ENCODE measurements at regions not wholly inside any gene's neighbourhood (a gene's known extent, or its start where the extent isn't known, plus 50 kb on each side); places are given as distances from the start of the nearest gene placed in this dataset.

DNA sequence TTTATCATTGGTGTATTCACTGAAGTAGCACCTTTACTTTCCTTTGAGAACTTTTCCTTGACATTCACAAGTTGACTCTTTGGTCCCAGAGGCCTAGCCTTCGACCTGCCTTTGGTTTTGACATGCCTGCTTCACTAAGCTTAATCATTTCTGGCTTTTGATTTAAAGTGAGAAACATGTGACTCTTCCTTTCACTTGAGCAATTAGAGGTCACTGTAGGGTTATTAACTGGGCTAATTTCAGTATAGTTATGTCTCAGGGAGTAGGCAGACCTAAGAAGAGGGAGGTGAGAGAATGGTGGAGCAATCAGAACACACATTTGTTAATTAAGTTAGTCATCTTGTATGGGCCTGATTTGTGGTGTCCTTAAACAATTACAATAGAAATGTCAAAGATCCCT lies 1040.7 kb upstream of the SLC39A10 start:
- Histone ChIP-seq H3K9me3 (ENCODE audit: insufficient read depth, low read depth, low read length) (no peaks in the 10 kb centered on the region), H3K27me3 (ENCODE audit: insufficient read depth, low read length, poor library complexity, severe bottlenecking) (no peaks in the 10 kb centered on the region), H4K20me1 (ENCODE audit: insufficient read depth, low read length, poor library complexity, severe bottlenecking) (no peaks in the 10 kb centered on the region), H3K4me1 (ENCODE audit: insufficient read depth, low read length, poor library complexity, severe bottlenecking) (no peaks in the 10 kb centered on the region), H3K79me2 (ENCODE audit: insufficient read depth, low read length) (no peaks in the 10 kb centered on the region), H2AFZ (ENCODE audit: low read length) (no peak overlapping the region), H3K4me3 (ENCODE audit: low read length, poor library complexity, severe bottlenecking) (no peak overlapping the region), H3K4me2 (ENCODE audit: low read depth, low read length, poor library complexity, severe bottlenecking) (no peak overlapping the region), H3K9me2 (replicated peaks; ENCODE audit: low read depth, low read length) (no peaks in the 10 kb centered on the region), H3K36me3 (ENCODE audit: insufficient read depth, low read length) (no peaks in the 10 kb centered on the region), H3F3A (ENCODE audit: low read depth) (no peaks in the 10 kb centered on the region), H3K9ac (ENCODE audit: low read depth, low read length, poor library complexity, severe bottlenecking) (no peak overlapping the region)
- TF ChIP-seq EZH2phosphoT487 (IDR thresholded peaks at IDR 0.05; ENCODE audit: borderline replicate concordance), result no peak
- TF ChIP-seq, protein P1, sequence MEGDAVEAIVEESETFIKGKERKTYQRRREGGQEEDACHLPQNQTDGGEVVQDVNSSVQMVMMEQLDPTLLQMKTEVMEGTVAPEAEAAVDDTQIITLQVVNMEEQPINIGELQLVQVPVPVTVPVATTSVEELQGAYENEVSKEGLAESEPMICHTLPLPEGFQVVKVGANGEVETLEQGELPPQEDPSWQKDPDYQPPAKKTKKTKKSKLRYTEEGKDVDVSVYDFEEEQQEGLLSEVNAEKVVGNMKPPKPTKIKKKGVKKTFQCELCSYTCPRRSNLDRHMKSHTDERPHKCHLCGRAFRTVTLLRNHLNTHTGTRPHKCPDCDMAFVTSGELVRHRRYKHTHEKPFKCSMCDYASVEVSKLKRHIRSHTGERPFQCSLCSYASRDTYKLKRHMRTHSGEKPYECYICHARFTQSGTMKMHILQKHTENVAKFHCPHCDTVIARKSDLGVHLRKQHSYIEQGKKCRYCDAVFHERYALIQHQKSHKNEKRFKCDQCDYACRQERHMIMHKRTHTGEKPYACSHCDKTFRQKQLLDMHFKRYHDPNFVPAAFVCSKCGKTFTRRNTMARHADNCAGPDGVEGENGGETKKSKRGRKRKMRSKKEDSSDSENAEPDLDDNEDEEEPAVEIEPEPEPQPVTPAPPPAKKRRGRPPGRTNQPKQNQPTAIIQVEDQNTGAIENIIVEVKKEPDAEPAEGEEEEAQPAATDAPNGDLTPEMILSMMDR (conservative IDR thresholded peaks at IDR 0.05; ENCODE audit: low read length), result no peak

DNA sequence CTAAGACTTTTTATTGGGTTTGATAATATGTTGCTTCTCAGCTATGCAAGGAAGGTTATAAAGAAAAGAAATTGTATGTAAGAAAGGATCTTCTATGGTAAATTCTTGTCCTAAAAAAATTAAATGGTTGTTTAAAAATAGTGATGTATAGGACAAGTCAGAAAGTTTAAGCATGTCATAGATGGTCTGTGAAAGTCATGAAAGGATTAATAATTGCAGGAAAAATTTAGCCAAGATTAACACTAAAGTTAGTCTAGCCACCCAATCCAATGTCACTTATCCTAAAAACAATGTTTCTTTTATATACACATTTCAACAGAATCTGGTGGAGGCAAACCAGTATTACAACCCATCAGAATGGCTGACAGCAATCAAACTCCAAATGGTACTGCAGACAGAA lies 1046.7 kb upstream of the SLC39A10 start:
- Histone ChIP-seq H3K9ac (ENCODE audit: low read depth, low read length, poor library complexity, severe bottlenecking) (no peak overlapping the region), H3K4me1 (ENCODE audit: insufficient read depth, low read length, poor library complexity, severe bottlenecking) (no peaks in the 10 kb centered on the region), H3K9me3 (ENCODE audit: insufficient read depth, low read depth, low read length) (0 out of 2 replicates have a peak, but pooled peaks cover 4% of the 10 kb centered on the region), H3F3A (ENCODE audit: low read depth) (no peaks in the 10 kb centered on the region), H3K4me2 (ENCODE audit: low read depth, low read length, poor library complexity, severe bottlenecking) (no peak overlapping the region), H3K36me3 (ENCODE audit: insufficient read depth, low read length) (no peaks in the 10 kb centered on the region), H3K27me3 (ENCODE audit: insufficient read depth, low read length, poor library complexity, severe bottlenecking) (no peaks in the 10 kb centered on the region), H3K79me2 (ENCODE audit: insufficient read depth, low read length) (no peaks in the 10 kb centered on the region), H2AFZ (ENCODE audit: low read length) (no peak overlapping the region), H3K4me3 (ENCODE audit: low read length, poor library complexity, severe bottlenecking) (no peak overlapping the region), H3K9me2 (replicated peaks; ENCODE audit: low read depth, low read length) (no peaks in the 10 kb centered on the region), H4K20me1 (ENCODE audit: insufficient read depth, low read length, poor library complexity, severe bottlenecking) (no peaks in the 10 kb centered on the region)
- no peak for TF ChIP-seq EZH2phosphoT487 (IDR thresholded peaks at IDR 0.05; ENCODE audit: borderline replicate concordance)
- TF ChIP-seq, protein P1 (conservative IDR thresholded peaks at IDR 0.05; ENCODE audit: low read length), result no peak

DNA sequence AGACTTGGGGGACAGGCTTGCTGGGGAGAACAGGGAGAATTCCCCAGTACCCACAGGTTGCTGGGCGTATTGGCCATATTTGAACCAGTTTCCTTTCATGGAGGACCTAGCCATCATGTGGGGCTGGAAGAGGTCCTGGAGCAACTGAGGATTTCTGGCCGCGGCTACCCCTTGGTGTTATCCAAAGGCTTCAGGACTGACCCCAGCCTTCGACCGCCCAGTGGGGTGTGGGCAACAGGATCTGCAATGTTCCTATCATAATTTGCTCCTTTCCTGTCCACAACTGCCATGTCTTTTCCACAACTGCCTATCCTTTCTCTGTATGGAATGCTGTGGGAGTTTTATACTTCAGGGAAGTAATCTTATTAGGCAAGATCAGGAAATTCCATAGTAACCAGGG lies 1053.6 kb upstream of the SLC39A10 start:
- H3K27me3 ChIP-seq (ENCODE audit: insufficient read depth, low read length, poor library complexity, severe bottlenecking), result no peaks in the 10 kb centered on the region
- no peaks in the 10 kb centered on the region for H3F3A ChIP-seq (ENCODE audit: low read depth)
- H3K9me2 ChIP-seq (replicated peaks; ENCODE audit: low read depth, low read length), result no peaks in the 10 kb centered on the region
- no peak overlapping the region for H2AFZ ChIP-seq (ENCODE audit: low read length)
- no peaks in the 10 kb centered on the region for H3K4me1 ChIP-seq (ENCODE audit: insufficient read depth, low read length, poor library complexity, severe bottlenecking)
- no peak overlapping the region for H3K9ac ChIP-seq (ENCODE audit: low read depth, low read length, poor library complexity, severe bottlenecking)
- H3K79me2 ChIP-seq (ENCODE audit: insufficient read depth, low read length), result no peaks in the 10 kb centered on the region
- no peak overlapping the region for H3K4me2 ChIP-seq (ENCODE audit: low read depth, low read length, poor library complexity, severe bottlenecking)
- H3K9me3 ChIP-seq (ENCODE audit: insufficient read depth, low read depth, low read length), result no peaks in the 10 kb centered on the region
- H3K4me3 ChIP-seq (ENCODE audit: low read length, poor library complexity, severe bottlenecking), result no peak overlapping the region
- H4K20me1 ChIP-seq (ENCODE audit: insufficient read depth, low read length, poor library complexity, severe bottlenecking), result no peaks in the 10 kb centered on the region
- no peak for TF ChIP-seq EZH2phosphoT487 (IDR thresholded peaks at IDR 0.05; ENCODE audit: borderline replicate concordance)
- TF ChIP-seq, protein P1 (conservative IDR thresholded peaks at IDR 0.05; ENCODE audit: low read length), result no peak
- H3K36me3 ChIP-seq (ENCODE audit: insufficient read depth, low read length), result no peaks in the 10 kb centered on the region
